ENCODE measurements at regions not wholly inside any gene's neighbourhood (a gene's known extent, or its start where the extent isn't known, plus 50 kb on each side); places are given as distances from the start of the nearest gene placed in this dataset.

- TF ChIP-seq, protein P1, sequence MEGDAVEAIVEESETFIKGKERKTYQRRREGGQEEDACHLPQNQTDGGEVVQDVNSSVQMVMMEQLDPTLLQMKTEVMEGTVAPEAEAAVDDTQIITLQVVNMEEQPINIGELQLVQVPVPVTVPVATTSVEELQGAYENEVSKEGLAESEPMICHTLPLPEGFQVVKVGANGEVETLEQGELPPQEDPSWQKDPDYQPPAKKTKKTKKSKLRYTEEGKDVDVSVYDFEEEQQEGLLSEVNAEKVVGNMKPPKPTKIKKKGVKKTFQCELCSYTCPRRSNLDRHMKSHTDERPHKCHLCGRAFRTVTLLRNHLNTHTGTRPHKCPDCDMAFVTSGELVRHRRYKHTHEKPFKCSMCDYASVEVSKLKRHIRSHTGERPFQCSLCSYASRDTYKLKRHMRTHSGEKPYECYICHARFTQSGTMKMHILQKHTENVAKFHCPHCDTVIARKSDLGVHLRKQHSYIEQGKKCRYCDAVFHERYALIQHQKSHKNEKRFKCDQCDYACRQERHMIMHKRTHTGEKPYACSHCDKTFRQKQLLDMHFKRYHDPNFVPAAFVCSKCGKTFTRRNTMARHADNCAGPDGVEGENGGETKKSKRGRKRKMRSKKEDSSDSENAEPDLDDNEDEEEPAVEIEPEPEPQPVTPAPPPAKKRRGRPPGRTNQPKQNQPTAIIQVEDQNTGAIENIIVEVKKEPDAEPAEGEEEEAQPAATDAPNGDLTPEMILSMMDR (IDR thresholded peaks at IDR 0.05) = no peak
- TF ChIP-seq, protein P2, sequence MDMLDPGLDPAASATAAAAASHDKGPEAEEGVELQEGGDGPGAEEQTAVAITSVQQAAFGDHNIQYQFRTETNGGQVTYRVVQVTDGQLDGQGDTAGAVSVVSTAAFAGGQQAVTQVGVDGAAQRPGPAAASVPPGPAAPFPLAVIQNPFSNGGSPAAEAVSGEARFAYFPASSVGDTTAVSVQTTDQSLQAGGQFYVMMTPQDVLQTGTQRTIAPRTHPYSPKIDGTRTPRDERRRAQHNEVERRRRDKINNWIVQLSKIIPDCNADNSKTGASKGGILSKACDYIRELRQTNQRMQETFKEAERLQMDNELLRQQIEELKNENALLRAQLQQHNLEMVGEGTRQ (CRISPR knock-in tag; IDR thresholded peaks at IDR 0.05) = no peak
- TF ChIP-seq ZBTB43 (CRISPR knock-in tag; IDR thresholded peaks at IDR 0.05) = no peak
- no peak for TF ChIP-seq ZNF396 (CRISPR knock-in tag; IDR thresholded peaks at IDR 0.05; ENCODE audit: borderline replicate concordance)
- no peak for TF ChIP-seq PRRX2 (CRISPR knock-in tag; IDR thresholded peaks at IDR 0.05)
- TF ChIP-seq TCF7 (CRISPR knock-in tag; IDR thresholded peaks at IDR 0.05; ENCODE audit: low read depth) = no peak
- no peak for TF ChIP-seq SOX15 (CRISPR knock-in tag; IDR thresholded peaks at IDR 0.05)
- TF ChIP-seq, protein P3, sequence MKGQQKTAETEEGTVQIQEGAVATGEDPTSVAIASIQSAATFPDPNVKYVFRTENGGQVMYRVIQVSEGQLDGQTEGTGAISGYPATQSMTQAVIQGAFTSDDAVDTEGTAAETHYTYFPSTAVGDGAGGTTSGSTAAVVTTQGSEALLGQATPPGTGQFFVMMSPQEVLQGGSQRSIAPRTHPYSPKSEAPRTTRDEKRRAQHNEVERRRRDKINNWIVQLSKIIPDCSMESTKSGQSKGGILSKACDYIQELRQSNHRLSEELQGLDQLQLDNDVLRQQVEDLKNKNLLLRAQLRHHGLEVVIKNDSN (CRISPR knock-in tag; IDR thresholded peaks at IDR 0.05) = no peak
- no peak for TF ChIP-seq ATF1 (CRISPR knock-in tag; IDR thresholded peaks at IDR 0.05)
- no peak for TF ChIP-seq SMAD4 (CRISPR knock-in tag; IDR thresholded peaks at IDR 0.05)
- no peak for TF ChIP-seq NFATC4 (CRISPR knock-in tag; IDR thresholded peaks at IDR 0.05)
- TF ChIP-seq SMAD3 (CRISPR knock-in tag; IDR thresholded peaks at IDR 0.05; ENCODE audit: borderline replicate concordance) = no peak
- no peak for TF ChIP-seq ZSCAN18 (CRISPR knock-in tag; IDR thresholded peaks at IDR 0.05)
- no peak for TF ChIP-seq FOXJ3 (CRISPR knock-in tag; IDR thresholded peaks at IDR 0.05; ENCODE audit: borderline replicate concordance)
These were observed 106.3 kb upstream of the AKR1E2 start for GRCh38 chr10:4719671-4720070.
